ENCODE measurements at regions not wholly inside any gene's neighbourhood (a gene's known extent, or its start where the extent isn't known, plus 50 kb on each side); places are given as distances from the start of the nearest gene placed in this dataset.

DNA sequence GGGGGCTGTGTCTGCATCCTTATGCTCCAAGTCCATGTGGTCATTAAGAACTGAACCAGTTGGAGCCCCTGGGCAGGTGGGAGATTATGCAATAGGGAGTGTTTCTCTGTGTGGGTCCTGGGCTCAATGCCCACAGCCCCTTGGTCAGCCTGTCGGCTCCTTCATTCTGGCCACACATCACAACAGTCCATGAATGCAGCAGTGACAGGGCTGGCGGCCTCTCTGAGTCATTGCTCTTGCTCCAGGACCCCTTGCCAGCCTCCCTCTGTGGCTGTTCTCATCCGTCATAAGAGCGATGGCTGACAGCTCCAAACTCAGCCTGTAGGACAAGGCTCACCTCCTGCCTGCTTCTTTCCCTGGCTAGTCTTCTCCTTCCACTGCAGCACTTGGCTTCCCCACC lies 609.5 kb upstream of the CDH4 start:
- TF ChIP-seq ZFX (IDR thresholded peaks at IDR 0.05) (no peak), CTCF (conservative IDR thresholded peaks at IDR 0.05) (no peak)
- no peak overlapping the region for H3K27ac ChIP-seq

- TF ChIP-seq CTCF (conservative IDR thresholded peaks at IDR 0.05) = no peak
- TF ChIP-seq ZFX (IDR thresholded peaks at IDR 0.05) = no peak
- H3K27ac ChIP-seq = no peak overlapping the region
Measured at GRCh38 chr20:60648556-60648955, 603.5 kb upstream of the CDH4 start.

GRCh38 chr20:60649541-60649940 lies 602.5 kb upstream of the CDH4 start:
- no peak overlapping the region for H3K27ac ChIP-seq
- TF ChIP-seq ZFX (IDR thresholded peaks at IDR 0.05) (no peak), CTCF (conservative IDR thresholded peaks at IDR 0.05) (no peak)

- no peak for TF ChIP-seq CTCF (conservative IDR thresholded peaks at IDR 0.05)
- TF ChIP-seq ZFX (IDR thresholded peaks at IDR 0.05) = no peak
- H3K27ac ChIP-seq = no peak overlapping the region
Measured at GRCh38 chr20:60650087-60650486, 602.0 kb upstream of the CDH4 start.

- H3K27ac ChIP-seq = no peak overlapping the region
- TF ChIP-seq ZFX (IDR thresholded peaks at IDR 0.05) (no peak), CTCF (conservative IDR thresholded peaks at IDR 0.05) (no peak)
Measured at GRCh38 chr20:60652046-60652445, 600.0 kb upstream of the CDH4 start.

DNA sequence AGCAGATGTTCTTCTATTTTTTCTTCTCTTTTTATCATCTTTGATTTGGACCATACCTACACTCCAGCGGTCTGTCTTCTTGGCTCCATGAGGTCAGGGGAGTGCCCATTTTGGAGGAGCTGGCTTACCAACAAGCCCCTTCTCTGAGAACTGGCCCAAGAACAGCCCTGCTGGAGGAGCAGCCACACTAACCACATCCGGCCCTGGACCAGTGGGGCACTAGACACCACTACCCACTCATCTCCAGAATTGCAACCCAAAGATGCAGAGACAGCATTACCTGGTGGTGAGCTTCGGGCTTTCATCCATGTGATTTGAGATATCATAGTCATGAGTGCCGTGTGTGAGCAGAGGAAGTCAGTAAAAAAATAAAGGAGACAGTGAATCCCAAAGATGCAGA lies 599.4 kb upstream of the CDH4 start:
- no peak overlapping the region for H3K27ac ChIP-seq
- no peak for TF ChIP-seq ZFX (IDR thresholded peaks at IDR 0.05)
- no peak for TF ChIP-seq CTCF (conservative IDR thresholded peaks at IDR 0.05)

- no peak overlapping the region for H3K27ac ChIP-seq
- TF ChIP-seq CTCF (conservative IDR thresholded peaks at IDR 0.05) = no peak
- no peak for TF ChIP-seq ZFX (IDR thresholded peaks at IDR 0.05)
Measured at GRCh38 chr20:60653111-60653845, 598.8 kb upstream of the CDH4 start.
